C4-2B (cell line): ENCODE measurements at regions not wholly inside any gene's neighbourhood (a gene's known extent, or its start where the extent isn't known, plus 50 kb on each side); places are given as distances from the start of the nearest gene placed in this dataset.

Source experiments
- ZFX ChIP-seq: fragments of 450-650 bp; IDR thresholded peaks from 2 replicates; pipeline ENCODE4 v1.6.1; 2017
- TF ChIP-seq, protein P1 (sequence below): fragments of 450-650 bp; conservative IDR thresholded peaks from 2 replicates; pipeline ENCODE4 v1.5.1; 2017; ENCODE audit warnings: mild to moderate bottlenecking

DNA sequence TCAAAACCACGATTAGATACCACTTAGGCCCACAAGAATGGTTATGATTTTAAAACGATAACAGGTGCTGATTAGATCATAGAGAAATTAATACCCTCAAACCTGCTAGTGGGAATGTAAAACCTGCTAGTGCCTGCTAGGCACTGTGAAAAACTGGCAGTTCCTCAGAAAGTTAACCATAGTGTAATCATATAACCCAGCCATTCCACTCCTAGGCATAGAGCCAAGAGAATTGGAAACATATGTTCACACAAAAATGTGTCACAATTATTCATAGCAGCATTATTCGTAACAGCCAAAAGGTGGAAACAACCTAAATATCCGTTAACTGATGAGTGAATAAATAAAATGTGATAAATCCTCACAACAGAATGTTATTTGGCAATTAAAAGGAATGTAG lies 122.2 kb upstream of the SYN3 start:
- TF ChIP-seq, protein P1, sequence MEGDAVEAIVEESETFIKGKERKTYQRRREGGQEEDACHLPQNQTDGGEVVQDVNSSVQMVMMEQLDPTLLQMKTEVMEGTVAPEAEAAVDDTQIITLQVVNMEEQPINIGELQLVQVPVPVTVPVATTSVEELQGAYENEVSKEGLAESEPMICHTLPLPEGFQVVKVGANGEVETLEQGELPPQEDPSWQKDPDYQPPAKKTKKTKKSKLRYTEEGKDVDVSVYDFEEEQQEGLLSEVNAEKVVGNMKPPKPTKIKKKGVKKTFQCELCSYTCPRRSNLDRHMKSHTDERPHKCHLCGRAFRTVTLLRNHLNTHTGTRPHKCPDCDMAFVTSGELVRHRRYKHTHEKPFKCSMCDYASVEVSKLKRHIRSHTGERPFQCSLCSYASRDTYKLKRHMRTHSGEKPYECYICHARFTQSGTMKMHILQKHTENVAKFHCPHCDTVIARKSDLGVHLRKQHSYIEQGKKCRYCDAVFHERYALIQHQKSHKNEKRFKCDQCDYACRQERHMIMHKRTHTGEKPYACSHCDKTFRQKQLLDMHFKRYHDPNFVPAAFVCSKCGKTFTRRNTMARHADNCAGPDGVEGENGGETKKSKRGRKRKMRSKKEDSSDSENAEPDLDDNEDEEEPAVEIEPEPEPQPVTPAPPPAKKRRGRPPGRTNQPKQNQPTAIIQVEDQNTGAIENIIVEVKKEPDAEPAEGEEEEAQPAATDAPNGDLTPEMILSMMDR: no peak
- TF ChIP-seq ZFX: no peak
